Neural progenitor cell (in vitro differentiated cells): ENCODE measurements at regions not wholly inside any gene's neighbourhood (a gene's known extent, or its start where the extent isn't known, plus 50 kb on each side); places are given as distances from the start of the nearest gene placed in this dataset.

Experiments
- DNase-seq: peaks from one replicate; pipeline ENCODE4 v3.0.0-alpha.2; 2016; ENCODE audit warnings: low spot score
- H2AFZ ChIP-seq: fragments of 200-600 bp; sonication (generic); replicated peaks from 2 replicates; pipeline ENCODE4 v1.6.1; 2016; ENCODE audit warnings: antibody characterized with exemption
- H3F3A ChIP-seq: fragments of 200-600 bp; sonication (generic); 2 replicates; pipeline ENCODE4 v1.6.1; 2016; ENCODE audit warnings: antibody characterized with exemption, low read depth
- H3K27ac ChIP-seq: fragments of 200-600 bp; sonication (generic); 2 replicates; pipeline ENCODE4 v1.5.1; 2016; ENCODE audit warnings: mild to moderate bottlenecking
- H3K27me3 ChIP-seq: fragments of 200-600 bp; sonication (generic); 2 replicates; pipeline ENCODE4 v1.6.1; 2016; ENCODE audit warnings: mild to moderate bottlenecking, moderate library complexity
- H3K36me3 ChIP-seq: fragments of 200-600 bp; sonication (generic); 2 replicates; pipeline ENCODE4 v1.5.1; 2016
- H3K4me1 ChIP-seq: fragments of 200-600 bp; sonication (generic); 2 replicates; pipeline ENCODE4 v1.6.1; 2016; ENCODE audit warnings: mixed run types
- H3K4me2 ChIP-seq: fragments of 200-600 bp; sonication (generic); 2 replicates; pipeline ENCODE4 v1.6.1; 2016
- H3K4me3 ChIP-seq: fragments of 200-600 bp; sonication (generic); 2 replicates; pipeline ENCODE4 v1.5.1; 2016
- H3K79me2 ChIP-seq: fragments of 200-600 bp; sonication (generic); 2 replicates; pipeline ENCODE4 v1.6.1; 2016; ENCODE audit warnings: low read depth
- H3K9ac ChIP-seq: fragments of 200-600 bp; sonication (generic); 2 replicates; pipeline ENCODE4 v1.6.1; 2016
- H3K9me3 ChIP-seq: fragments of 200-600 bp; sonication (generic); 2 replicates; pipeline ENCODE4 v1.5.1; 2016; ENCODE audit warnings: low read depth
- H4K20me1 ChIP-seq: fragments of 200-600 bp; sonication (generic); 2 replicates; pipeline ENCODE4 v1.6.1; 2016; ENCODE audit warnings: low read depth
- H3K27ac Mint-ChIP-seq: 3 replicates; pipeline ENCODE4 v1.8.0; 2021; ENCODE audit warnings: mixed read lengths
- H3K27me3 Mint-ChIP-seq: 2 replicates; pipeline ENCODE4 v1.8.0; 2022; ENCODE audit warnings: low read depth, mild to moderate bottlenecking, inconsistent platforms, moderate library complexity, mixed read lengths; ENCODE audit not compliant: insufficient read depth
- H3K36me3 Mint-ChIP-seq: 3 replicates; pipeline ENCODE4 v1.8.0; 2021; ENCODE audit warnings: mixed read lengths
- H3K4me1 Mint-ChIP-seq: 3 replicates; pipeline ENCODE4 v1.8.0; 2021; ENCODE audit warnings: mixed read lengths
- H3K4me3 Mint-ChIP-seq: 3 replicates; pipeline ENCODE4 v1.8.0; 2021; ENCODE audit warnings: mild to moderate bottlenecking, moderate library complexity, mixed read lengths
- H3K9me3 Mint-ChIP-seq: 3 replicates; pipeline ENCODE4 v1.8.0; 2020; ENCODE audit warnings: mixed read lengths
- EZH2 ChIP-seq: fragments of 200-600 bp; sonication (generic); IDR thresholded peaks from 2 replicates; pipeline ENCODE4 v1.6.1; 2017; ENCODE audit warnings: antibody characterized with exemption, mild to moderate bottlenecking, moderate library complexity
- EZH2phosphoT487 ChIP-seq: fragments of 200-600 bp; sonication (generic); IDR thresholded peaks from 2 replicates; pipeline ENCODE4 v1.6.1; 2017; ENCODE audit warnings: antibody characterized with exemption
- TF ChIP-seq, protein P1 (sequence below): fragments of 200-600 bp; sonication (generic); IDR thresholded peaks from 2 replicates; pipeline ENCODE4 v1.5.1; 2017; ENCODE audit warnings: antibody characterized with exemption, mild to moderate bottlenecking

DNA sequence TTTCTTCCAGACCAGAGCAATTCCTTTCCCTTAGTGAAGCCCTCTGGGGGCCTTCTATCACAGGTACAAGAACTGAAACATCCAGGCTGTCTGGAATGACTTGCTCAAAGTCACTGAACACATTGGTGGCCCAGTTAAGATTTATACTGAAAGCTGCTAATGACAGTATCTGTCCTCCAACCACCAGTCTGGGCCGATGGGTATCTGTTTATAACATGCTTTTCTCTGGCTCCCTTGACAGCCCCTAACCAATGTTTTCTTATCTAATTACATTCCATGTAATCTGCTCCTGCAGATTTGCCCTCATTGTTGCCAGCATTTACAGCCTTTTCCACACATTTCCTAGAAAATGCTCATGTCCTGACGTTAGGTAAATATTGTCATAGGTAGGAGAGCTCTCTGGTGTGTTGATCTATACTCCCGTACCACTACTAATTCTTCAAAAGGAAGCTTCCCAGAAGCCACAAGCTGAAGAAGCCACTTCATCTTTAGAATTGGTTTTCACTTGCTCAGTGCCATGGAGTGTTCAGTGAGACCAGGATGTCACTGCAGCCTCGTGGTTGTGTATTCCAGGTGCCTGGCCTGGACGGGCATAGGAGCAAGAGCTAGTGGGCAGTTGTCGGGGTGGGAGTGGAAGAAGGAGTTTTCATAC is 163.9 kb downstream of the TSEN15 start:
- no peak overlapping the region for H3K27ac Mint-ChIP-seq
- Histone ChIP-seq H3K4me3 (no peak overlapping the region), H3F3A (peaks cover 16% of the 10 kb centered on the region), H3K4me2 (no peak overlapping the region), H3K79me2 (no peaks in the 10 kb centered on the region), H3K9me3 (no peaks in the 10 kb centered on the region), H3K9ac (no peak overlapping the region), H4K20me1 (no peaks in the 10 kb centered on the region), H3K27me3 (no peaks in the 10 kb centered on the region), H3K4me1 (peaks cover 18% of the 10 kb centered on the region), H3K27ac (no peak overlapping the region), H3K36me3 (no peaks in the 10 kb centered on the region), H2AFZ (no peak overlapping the region)
- H3K4me1 Mint-ChIP-seq: peaks cover 13% of the 10 kb centered on the region
- peaks cover 8% of the 10 kb centered on the region for H3K27me3 Mint-ChIP-seq
- no peaks in the 10 kb centered on the region for H3K9me3 Mint-ChIP-seq
- no peak overlapping the region for H3K4me3 Mint-ChIP-seq
- TF ChIP-seq EZH2 (no peak), EZH2phosphoT487 (no peak)
- TF ChIP-seq, protein P1, sequence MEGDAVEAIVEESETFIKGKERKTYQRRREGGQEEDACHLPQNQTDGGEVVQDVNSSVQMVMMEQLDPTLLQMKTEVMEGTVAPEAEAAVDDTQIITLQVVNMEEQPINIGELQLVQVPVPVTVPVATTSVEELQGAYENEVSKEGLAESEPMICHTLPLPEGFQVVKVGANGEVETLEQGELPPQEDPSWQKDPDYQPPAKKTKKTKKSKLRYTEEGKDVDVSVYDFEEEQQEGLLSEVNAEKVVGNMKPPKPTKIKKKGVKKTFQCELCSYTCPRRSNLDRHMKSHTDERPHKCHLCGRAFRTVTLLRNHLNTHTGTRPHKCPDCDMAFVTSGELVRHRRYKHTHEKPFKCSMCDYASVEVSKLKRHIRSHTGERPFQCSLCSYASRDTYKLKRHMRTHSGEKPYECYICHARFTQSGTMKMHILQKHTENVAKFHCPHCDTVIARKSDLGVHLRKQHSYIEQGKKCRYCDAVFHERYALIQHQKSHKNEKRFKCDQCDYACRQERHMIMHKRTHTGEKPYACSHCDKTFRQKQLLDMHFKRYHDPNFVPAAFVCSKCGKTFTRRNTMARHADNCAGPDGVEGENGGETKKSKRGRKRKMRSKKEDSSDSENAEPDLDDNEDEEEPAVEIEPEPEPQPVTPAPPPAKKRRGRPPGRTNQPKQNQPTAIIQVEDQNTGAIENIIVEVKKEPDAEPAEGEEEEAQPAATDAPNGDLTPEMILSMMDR: no peak
- no peak for DNase-seq
- H3K36me3 Mint-ChIP-seq: peaks cover 1% of the 10 kb centered on the region

DNA sequence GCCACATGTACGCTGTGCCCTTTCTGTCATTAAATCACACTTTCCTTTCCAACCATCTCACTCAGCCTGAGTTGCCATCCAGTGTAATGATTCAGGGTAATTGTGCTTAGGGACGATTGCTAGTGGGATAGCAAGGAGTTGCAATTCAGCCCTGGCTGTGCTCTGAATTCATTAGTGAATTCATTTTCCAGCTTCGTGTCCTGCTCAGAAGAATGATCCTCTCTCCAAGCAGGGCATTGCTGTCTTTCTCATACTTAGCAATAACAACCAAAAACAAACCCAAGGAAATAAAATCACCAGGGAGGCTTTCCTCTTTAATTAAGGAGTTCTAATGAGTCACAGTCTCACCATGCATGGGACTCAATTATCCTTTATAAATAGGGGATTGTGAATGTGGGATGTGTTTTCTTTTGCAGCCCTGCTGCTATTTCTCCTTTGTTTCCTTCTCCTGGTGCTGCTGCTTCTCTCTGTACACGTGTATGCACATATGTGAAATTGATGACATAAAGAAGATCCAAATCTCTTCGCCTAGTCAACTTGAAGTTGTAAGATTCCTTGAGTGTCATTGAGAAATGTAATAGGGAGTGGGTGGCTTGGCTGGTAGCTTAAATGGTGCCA is 167.0 kb downstream of the TSEN15 start:
- peaks cover 8% of the 10 kb centered on the region for H3K27me3 ChIP-seq
- H3K4me1 ChIP-seq: peaks cover 18% of the 10 kb centered on the region
- Mint-ChIP-seq H3K27ac (no peak overlapping the region), H3K9me3 (peaks cover 5% of the 10 kb centered on the region), H3K4me1 (peaks cover 10% of the 10 kb centered on the region), H3K36me3 (peaks cover 1% of the 10 kb centered on the region), H3K27me3 (peaks cover 10% of the 10 kb centered on the region), H3K4me3 (no peak overlapping the region)
- H3K9ac ChIP-seq: no peak overlapping the region
- DNase-seq: no peak
- peak overlapping the region; percentile 7 for H3K4me2 ChIP-seq
- no peak overlapping the region for H3K4me3 ChIP-seq
- no peak overlapping the region for H3K27ac ChIP-seq
- no peak overlapping the region for H2AFZ ChIP-seq
- H3F3A ChIP-seq: peaks cover 16% of the 10 kb centered on the region
- no peaks in the 10 kb centered on the region for H3K9me3 ChIP-seq
- TF ChIP-seq EZH2phosphoT487 (no peak), EZH2 (no peak)
- TF ChIP-seq, protein P1: no peak
- no peaks in the 10 kb centered on the region for H3K79me2 ChIP-seq
- H4K20me1 ChIP-seq: no peaks in the 10 kb centered on the region
- no peaks in the 10 kb centered on the region for H3K36me3 ChIP-seq

DNA sequence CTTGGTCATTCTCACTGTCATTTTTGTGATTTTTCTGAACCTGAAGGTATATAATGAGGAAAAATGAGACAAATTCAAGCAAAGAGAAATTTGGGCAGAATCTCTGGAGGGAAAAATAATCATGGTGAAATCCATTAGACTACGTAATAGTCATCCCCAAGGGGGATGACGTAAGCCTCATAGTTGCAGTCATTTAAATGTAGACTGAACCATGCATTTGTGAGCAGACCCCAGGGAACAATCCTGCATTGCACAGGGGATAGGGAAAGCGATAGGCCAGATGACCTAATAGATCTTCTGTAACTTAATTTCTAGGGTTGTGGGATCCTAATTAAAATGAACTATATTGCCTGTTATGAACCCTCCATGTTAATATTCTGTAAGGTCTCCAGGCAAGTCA is 167.4 kb upstream of the C1orf21 start:
- H3K27me3 ChIP-seq: peaks cover 13% of the 10 kb centered on the region
- no peak overlapping the region for H3K4me3 ChIP-seq
- H3K4me2 ChIP-seq: no peak overlapping the region
- Mint-ChIP-seq H3K4me1 (peaks cover 10% of the 10 kb centered on the region), H3K36me3 (peaks cover 1% of the 10 kb centered on the region), H3K27ac (no peak overlapping the region), H3K9me3 (peaks cover 5% of the 10 kb centered on the region), H3K27me3 (peaks cover 12% of the 10 kb centered on the region), H3K4me3 (no peak overlapping the region)
- no peaks in the 10 kb centered on the region for H3K36me3 ChIP-seq
- no peak for DNase-seq
- H3K9me3 ChIP-seq: no peaks in the 10 kb centered on the region
- H3K79me2 ChIP-seq: no peaks in the 10 kb centered on the region
- no peak overlapping the region for H3K9ac ChIP-seq
- H2AFZ ChIP-seq: no peak overlapping the region
- no peaks in the 10 kb centered on the region for H4K20me1 ChIP-seq
- no peak overlapping the region for H3K27ac ChIP-seq
- TF ChIP-seq, protein P1: no peak
- no peak for TF ChIP-seq EZH2phosphoT487
- TF ChIP-seq EZH2: no peak
- H3K4me1 ChIP-seq: peaks cover 18% of the 10 kb centered on the region
- H3F3A ChIP-seq: peaks cover 16% of the 10 kb centered on the region
